HFFc6 (cell line): ENCODE measurements at regions not wholly inside any gene's neighbourhood (a gene's known extent, or its start where the extent isn't known, plus 50 kb on each side); places are given as distances from the start of the nearest gene placed in this dataset.

Experiments
- DNase-seq: peaks from one replicate; pipeline ENCODE4 v3.0.0-alpha.2; 2018
- H3K27ac Mint-ChIP-seq: 2 replicates; pipeline ENCODE4 v1.8.0; 2020; ENCODE audit warnings: mild to moderate bottlenecking, mixed read lengths
- H3K27me3 Mint-ChIP-seq: 2 replicates; pipeline ENCODE4 v1.8.0; 2021; ENCODE audit warnings: mild to moderate bottlenecking, moderate library complexity, mixed read lengths; ENCODE audit not compliant: insufficient read depth
- H3K36me3 Mint-ChIP-seq: 2 replicates; pipeline ENCODE4 v1.8.0; 2021; ENCODE audit warnings: low read depth, mixed read lengths
- H3K4me1 Mint-ChIP-seq: 2 replicates; pipeline ENCODE4 v1.8.0; 2020; ENCODE audit warnings: low read depth, mixed read lengths
- H3K4me3 Mint-ChIP-seq: 2 replicates; pipeline ENCODE4 v1.8.0; 2020; ENCODE audit warnings: mild to moderate bottlenecking, moderate library complexity, mixed read lengths
- H3K9me3 Mint-ChIP-seq: 2 replicates; pipeline ENCODE4 v1.8.0; 2020; ENCODE audit warnings: mild to moderate bottlenecking, mixed read lengths
- TF ChIP-seq, protein P1 (sequence below): fragments of 200-600 bp; sonication (generic); IDR thresholded peaks from 2 replicates; pipeline ENCODE4 v1.5.0; 2021; ENCODE audit warnings: antibody characterized with exemption, mild to moderate bottlenecking

DNA sequence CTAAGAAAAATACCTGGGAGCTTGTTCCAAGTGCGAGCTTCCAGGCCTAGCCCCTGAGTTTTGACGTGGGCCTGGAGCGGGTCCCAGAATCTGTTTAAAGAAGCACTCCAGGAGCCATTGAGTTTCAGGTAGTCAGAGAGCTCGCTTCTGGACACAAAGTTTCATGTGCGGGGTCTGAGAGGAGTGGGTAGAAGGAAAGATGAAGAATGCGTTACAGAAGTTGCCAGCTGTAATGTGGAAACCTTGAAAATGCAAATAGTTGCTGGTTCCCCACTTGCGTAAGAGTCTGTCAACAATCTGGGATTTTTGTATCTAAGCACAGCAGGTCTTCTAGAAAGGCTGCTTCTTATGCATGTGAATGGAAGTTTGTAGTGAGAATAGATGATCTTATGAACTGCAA, 77.5 kb upstream of the CLCN4 start:
- Mint-ChIP-seq H3K27ac (no peak overlapping the region), H3K4me3 (no peak overlapping the region), H3K36me3 (no peaks in the 10 kb centered on the region), H3K9me3 (no peaks in the 10 kb centered on the region), H3K27me3 (no peaks in the 10 kb centered on the region), H3K4me1 (peaks cover 28% of the 10 kb centered on the region)
- no peak for DNase-seq
- TF ChIP-seq, protein P1, sequence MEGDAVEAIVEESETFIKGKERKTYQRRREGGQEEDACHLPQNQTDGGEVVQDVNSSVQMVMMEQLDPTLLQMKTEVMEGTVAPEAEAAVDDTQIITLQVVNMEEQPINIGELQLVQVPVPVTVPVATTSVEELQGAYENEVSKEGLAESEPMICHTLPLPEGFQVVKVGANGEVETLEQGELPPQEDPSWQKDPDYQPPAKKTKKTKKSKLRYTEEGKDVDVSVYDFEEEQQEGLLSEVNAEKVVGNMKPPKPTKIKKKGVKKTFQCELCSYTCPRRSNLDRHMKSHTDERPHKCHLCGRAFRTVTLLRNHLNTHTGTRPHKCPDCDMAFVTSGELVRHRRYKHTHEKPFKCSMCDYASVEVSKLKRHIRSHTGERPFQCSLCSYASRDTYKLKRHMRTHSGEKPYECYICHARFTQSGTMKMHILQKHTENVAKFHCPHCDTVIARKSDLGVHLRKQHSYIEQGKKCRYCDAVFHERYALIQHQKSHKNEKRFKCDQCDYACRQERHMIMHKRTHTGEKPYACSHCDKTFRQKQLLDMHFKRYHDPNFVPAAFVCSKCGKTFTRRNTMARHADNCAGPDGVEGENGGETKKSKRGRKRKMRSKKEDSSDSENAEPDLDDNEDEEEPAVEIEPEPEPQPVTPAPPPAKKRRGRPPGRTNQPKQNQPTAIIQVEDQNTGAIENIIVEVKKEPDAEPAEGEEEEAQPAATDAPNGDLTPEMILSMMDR: no peak

DNA sequence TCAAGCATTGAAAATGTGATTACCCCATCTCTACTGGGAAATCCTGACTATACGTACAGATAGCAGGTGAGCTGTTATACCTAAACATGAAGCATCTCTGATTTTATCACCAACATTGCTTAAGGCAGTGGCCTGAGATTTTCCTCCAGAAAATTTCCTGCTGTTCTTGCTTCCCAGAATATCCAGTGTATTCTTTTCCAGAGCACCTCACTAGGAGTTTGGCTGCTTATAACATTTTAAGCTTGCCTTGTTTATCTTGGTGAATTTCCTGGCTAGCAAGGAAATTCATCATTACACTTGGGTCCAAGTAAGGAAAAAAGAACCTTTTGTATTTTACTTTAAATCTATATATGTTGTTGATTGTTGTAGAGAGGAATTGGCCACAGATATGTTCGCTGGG, 73.0 kb upstream of the CLCN4 start:
- TF ChIP-seq, protein P1: no peak
- no peaks in the 10 kb centered on the region for H3K9me3 Mint-ChIP-seq
- peaks cover 11% of the 10 kb centered on the region; the same call in 1 of the 2 replicates for H3K4me1 Mint-ChIP-seq
- H3K36me3 Mint-ChIP-seq: no peaks in the 10 kb centered on the region; the same call in 1 of the 2 replicates
- no peak for DNase-seq
- no peaks in the 10 kb centered on the region; the same call in 1 of the 2 replicates for H3K27me3 Mint-ChIP-seq
- H3K4me3 Mint-ChIP-seq: no peak overlapping the region
- no peak overlapping the region for H3K27ac Mint-ChIP-seq

DNA sequence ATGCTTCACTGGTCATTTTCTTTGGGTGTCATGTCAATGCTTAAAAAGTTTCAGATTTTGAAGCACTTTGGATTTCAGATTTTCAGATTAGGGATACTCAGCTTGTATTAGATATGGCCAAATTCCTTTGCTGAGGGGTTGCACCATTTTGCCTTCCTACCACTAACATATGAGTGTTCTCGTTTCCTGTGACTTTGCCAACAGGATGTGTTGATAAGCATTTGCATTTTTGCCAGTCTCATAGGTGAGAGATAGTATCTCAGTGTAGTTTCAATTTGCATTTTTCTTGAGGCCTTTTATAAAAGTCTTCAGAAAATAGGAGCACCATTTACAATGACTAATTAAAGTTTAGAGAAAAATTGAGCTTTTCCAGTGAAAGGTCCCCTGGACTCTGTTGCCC, 71.6 kb upstream of the CLCN4 start:
- no peak for DNase-seq
- H3K27ac Mint-ChIP-seq: no peak overlapping the region
- no peaks in the 10 kb centered on the region for H3K9me3 Mint-ChIP-seq
- H3K36me3 Mint-ChIP-seq: no peaks in the 10 kb centered on the region; the same call in 1 of the 2 replicates
- no peak overlapping the region for H3K4me3 Mint-ChIP-seq
- H3K27me3 Mint-ChIP-seq: no peaks in the 10 kb centered on the region; the same call in 1 of the 2 replicates
- H3K4me1 Mint-ChIP-seq: peaks cover 11% of the 10 kb centered on the region
- TF ChIP-seq, protein P1: no peak

- H3K27me3 Mint-ChIP-seq: no peaks in the 10 kb centered on the region; the same call in 1 of the 2 replicates
- no peak for DNase-seq
- TF ChIP-seq, protein P1: no peak
- H3K27ac Mint-ChIP-seq: no peak overlapping the region
- H3K9me3 Mint-ChIP-seq: no peaks in the 10 kb centered on the region
- H3K36me3 Mint-ChIP-seq: peaks cover 10% of the 10 kb centered on the region; the same call in 1 of the 2 replicates
- no peak overlapping the region for H3K4me3 Mint-ChIP-seq
- H3K4me1 Mint-ChIP-seq: peaks cover 11% of the 10 kb centered on the region
Measured at GRCh38 chrX:10086676-10087075, 70.1 kb upstream of the CLCN4 start.

GRCh38 chrX:10087391-10087790, 69.4 kb upstream of the CLCN4 start:
- peaks cover 11% of the 10 kb centered on the region for H3K4me1 Mint-ChIP-seq
- TF ChIP-seq, protein P1: no peak
- no peak overlapping the region for H3K4me3 Mint-ChIP-seq
- H3K9me3 Mint-ChIP-seq: no peaks in the 10 kb centered on the region
- no peak for DNase-seq
- H3K27ac Mint-ChIP-seq: no peak overlapping the region
- H3K27me3 Mint-ChIP-seq: no peaks in the 10 kb centered on the region; the same call in 1 of the 2 replicates
- peaks cover 12% of the 10 kb centered on the region; the same call in 1 of the 2 replicates for H3K36me3 Mint-ChIP-seq

GRCh38 chrX:10089378-10089795, 67.4 kb upstream of the CLCN4 start:
- no peak overlapping the region for H3K27ac Mint-ChIP-seq
- H3K9me3 Mint-ChIP-seq: no peaks in the 10 kb centered on the region
- H3K4me1 Mint-ChIP-seq: no peaks in the 10 kb centered on the region; the same call in none of the 2 replicates
- no peak for DNase-seq
- no peaks in the 10 kb centered on the region; the same call in 1 of the 2 replicates for H3K27me3 Mint-ChIP-seq
- H3K4me3 Mint-ChIP-seq: no peak overlapping the region
- H3K36me3 Mint-ChIP-seq: peaks cover 12% of the 10 kb centered on the region; the same call in 1 of the 2 replicates
- TF ChIP-seq, protein P1: no peak
